ENCODE measurements at regions not wholly inside any gene's neighbourhood (a gene's known extent, or its start where the extent isn't known, plus 50 kb on each side); places are given as distances from the start of the nearest gene placed in this dataset.

DNA sequence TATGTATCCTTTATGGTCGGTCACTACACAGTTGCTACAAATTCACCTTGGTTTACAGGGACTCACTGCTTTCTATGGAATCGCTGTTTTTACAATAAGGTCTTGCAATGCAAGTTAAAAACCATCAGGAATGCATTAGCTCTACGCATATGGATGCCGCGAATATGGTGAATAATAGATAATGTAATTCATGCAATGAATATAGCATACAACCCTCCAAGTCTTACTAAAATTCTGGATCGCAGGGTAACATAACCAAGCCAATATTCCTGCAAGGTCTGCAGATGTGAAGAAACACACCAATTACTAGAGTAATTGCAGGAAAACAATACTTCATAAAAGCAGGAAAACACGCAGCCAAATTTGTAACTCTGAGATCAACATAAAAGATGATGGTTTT, 75.6 kb upstream of the BACE2 start:
- no peak overlapping the region for H2BK5ac ChIP-seq (ENCODE audit: low read length)
- H4K91ac ChIP-seq (ENCODE audit: low read depth, low read length, poor library complexity), result no peak overlapping the region
- no peak overlapping the region for H2AFZ ChIP-seq (ENCODE audit: low read length)
- DNase-seq (ENCODE audit: low spot score), result no peak
- H3K4me3 ChIP-seq (ENCODE audit: low read length in 2 of 2), result no peak overlapping the region
- H3K23ac ChIP-seq (ENCODE audit: low read depth, low read length, poor library complexity), result no peak overlapping the region
- no peak overlapping the region for H2BK120ac ChIP-seq (ENCODE audit: low read depth, low read length)
- no CpG with 5 or more reads among the region's 7 CpGs for WGBS, 2 donors (ENCODE audit: extremely low coverage in 2 of 2, insufficient read length in 2 of 2, insufficient replicate concordance in 1 of 2)
- H3K9me3 ChIP-seq (replicated peaks in 1 of 2; ENCODE audit: control insufficient read depth in 2 of 2, insufficient read depth in 1 of 2, low read depth in 1 of 2, low read length in 2 of 2), result no peaks in the 10 kb centered on the region
- H3K4me2 ChIP-seq (ENCODE audit: insufficient read depth, low read length, poor library complexity, severe bottlenecking), result no peak overlapping the region
- no peak overlapping the region for H4K8ac ChIP-seq (ENCODE audit: low read depth, low read length)
- no peak overlapping the region for H3K9ac ChIP-seq (ENCODE audit: low read depth, low read length, poor library complexity)
- no peak overlapping the region for H3K18ac ChIP-seq (ENCODE audit: low read length)
- H3K27me3 ChIP-seq (ENCODE audit: control insufficient read depth in 3 of 3, insufficient read depth in 3 of 3, low read depth in 1 of 3, low read length in 3 of 3), result no peaks in the 10 kb centered on the region
- H3K14ac ChIP-seq (ENCODE audit: low read length), result no peak overlapping the region
- H2BK15ac ChIP-seq (ENCODE audit: low read length), result no peak overlapping the region
- no peak overlapping the region for H3K4ac ChIP-seq (ENCODE audit: low read length)
- H3K4me1 ChIP-seq (ENCODE audit: control insufficient read depth in 2 of 2, insufficient read depth in 1 of 2, low read depth in 1 of 2, low read length in 2 of 2), result no peaks in the 10 kb centered on the region
- H3K36me3 ChIP-seq (replicated peaks in 1 of 2; ENCODE audit: control insufficient read depth in 2 of 2, insufficient read depth in 2 of 2, low read length in 2 of 2), result no peaks in the 10 kb centered on the region
- H3K79me1 ChIP-seq (ENCODE audit: low read depth, low read length), result no peaks in the 10 kb centered on the region
- H2BK12ac ChIP-seq (ENCODE audit: low read length), result no peak overlapping the region
- no peak overlapping the region for H2AK5ac ChIP-seq (ENCODE audit: low read depth, low read length)
- no peak overlapping the region for H3K27ac ChIP-seq (replicated peaks; ENCODE audit: low read length)

- Histone ChIP-seq H3K4me2 (ENCODE audit: insufficient read depth, low read length, poor library complexity, severe bottlenecking) (no peak overlapping the region), H2AK5ac (ENCODE audit: low read depth, low read length) (no peak overlapping the region), H3K18ac (ENCODE audit: low read length) (no peak overlapping the region), H4K8ac (ENCODE audit: low read depth, low read length) (no peak overlapping the region), H2BK120ac (ENCODE audit: low read depth, low read length) (no peak overlapping the region), H3K14ac (ENCODE audit: low read length) (no peak overlapping the region), H2BK12ac (ENCODE audit: low read length) (no peak overlapping the region), H3K23ac (ENCODE audit: low read depth, low read length, poor library complexity) (no peak overlapping the region), H3K36me3 (replicated peaks in 1 of 2; ENCODE audit: control insufficient read depth in 2 of 2, insufficient read depth in 2 of 2, low read length in 2 of 2) (no peaks in the 10 kb centered on the region), H2BK5ac (ENCODE audit: low read length) (no peak overlapping the region), H4K91ac (ENCODE audit: low read depth, low read length, poor library complexity) (no peak overlapping the region), H2BK15ac (ENCODE audit: low read length) (no peak overlapping the region), H3K4me3 (ENCODE audit: low read length in 2 of 2) (no peak overlapping the region), H3K27ac (replicated peaks; ENCODE audit: low read length) (no peak overlapping the region), H3K4ac (ENCODE audit: low read length) (no peak overlapping the region), H3K9ac (ENCODE audit: low read depth, low read length, poor library complexity) (no peak overlapping the region), H3K4me1 (ENCODE audit: control insufficient read depth in 2 of 2, insufficient read depth in 1 of 2, low read depth in 1 of 2, low read length in 2 of 2) (no peaks in the 10 kb centered on the region), H3K9me3 (replicated peaks in 1 of 2; ENCODE audit: control insufficient read depth in 2 of 2, insufficient read depth in 1 of 2, low read depth in 1 of 2, low read length in 2 of 2) (peaks cover 0 to 2% of the 10 kb centered on the region in 2 donors), H3K27me3 (ENCODE audit: control insufficient read depth in 3 of 3, insufficient read depth in 3 of 3, low read depth in 1 of 3, low read length in 3 of 3) (no peaks in the 10 kb centered on the region), H3K79me1 (ENCODE audit: low read depth, low read length) (no peaks in the 10 kb centered on the region), H2AFZ (ENCODE audit: low read length) (no peak overlapping the region)
- no CpG with 5 or more reads among the region's 6 CpGs for WGBS, 2 donors (ENCODE audit: extremely low coverage in 2 of 2, insufficient read length in 2 of 2, insufficient replicate concordance in 1 of 2)
- DNase-seq (ENCODE audit: low spot score), result no peak
These were observed 72.0 kb upstream of the BACE2 start for GRCh38 chr21:41095983-41096382.

DNA sequence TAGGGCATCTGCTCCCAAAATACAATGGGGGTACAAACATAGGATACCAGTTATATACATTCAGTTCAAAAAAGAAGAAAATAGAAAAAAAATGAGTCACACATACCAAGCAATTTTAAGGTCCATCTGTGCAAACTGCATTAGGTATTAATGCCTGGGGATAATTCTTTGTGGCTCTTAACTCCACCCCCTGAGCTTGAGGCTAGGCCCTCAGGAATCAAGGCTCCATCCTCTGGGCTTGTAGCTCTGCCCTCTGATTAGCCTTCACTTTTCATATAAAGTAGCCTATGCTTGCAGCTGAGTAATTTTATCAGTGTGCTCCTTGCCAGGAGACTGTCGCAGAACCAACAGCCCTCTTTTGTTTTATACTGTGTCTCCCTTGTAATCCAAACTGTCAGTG, 69.9 kb upstream of the BACE2 start:
- Histone ChIP-seq H3K4me3 (ENCODE audit: low read length in 2 of 2) (no peak overlapping the region), H4K91ac (ENCODE audit: low read depth, low read length, poor library complexity) (no peak overlapping the region), H3K9me3 (replicated peaks in 1 of 2; ENCODE audit: control insufficient read depth in 2 of 2, insufficient read depth in 1 of 2, low read depth in 1 of 2, low read length in 2 of 2) (peaks cover 0 to 2% of the 10 kb centered on the region in 2 donors), H3K79me1 (ENCODE audit: low read depth, low read length) (no peaks in the 10 kb centered on the region), H3K4me1 (ENCODE audit: control insufficient read depth in 2 of 2, insufficient read depth in 1 of 2, low read depth in 1 of 2, low read length in 2 of 2) (peaks cover 0 to 8% of the 10 kb centered on the region in 2 donors), H2BK12ac (ENCODE audit: low read length) (no peak overlapping the region), H3K4ac (ENCODE audit: low read length) (no peak overlapping the region), H3K27me3 (ENCODE audit: control insufficient read depth in 3 of 3, insufficient read depth in 3 of 3, low read depth in 1 of 3, low read length in 3 of 3) (no peaks in the 10 kb centered on the region), H3K23ac (ENCODE audit: low read depth, low read length, poor library complexity) (no peak overlapping the region), H2BK15ac (ENCODE audit: low read length) (no peak overlapping the region), H4K8ac (ENCODE audit: low read depth, low read length) (no peak overlapping the region), H2AK5ac (ENCODE audit: low read depth, low read length) (no peak overlapping the region), H3K36me3 (replicated peaks in 1 of 2; ENCODE audit: control insufficient read depth in 2 of 2, insufficient read depth in 2 of 2, low read length in 2 of 2) (no peaks in the 10 kb centered on the region), H2BK5ac (ENCODE audit: low read length) (no peak overlapping the region), H3K27ac (replicated peaks; ENCODE audit: low read length) (no peak overlapping the region), H2AFZ (ENCODE audit: low read length) (no peak overlapping the region), H3K18ac (ENCODE audit: low read length) (no peak overlapping the region), H3K4me2 (ENCODE audit: insufficient read depth, low read length, poor library complexity, severe bottlenecking) (no peak overlapping the region), H2BK120ac (ENCODE audit: low read depth, low read length) (no peak overlapping the region), H3K9ac (ENCODE audit: low read depth, low read length, poor library complexity) (no peak overlapping the region), H3K14ac (ENCODE audit: low read length) (no peak overlapping the region)
- WGBS, 2 donors (ENCODE audit: extremely low coverage in 2 of 2, insufficient read length in 2 of 2, insufficient replicate concordance in 1 of 2), result no CpG with 5 or more reads among the region's 1 CpG
- no peak for DNase-seq (ENCODE audit: low spot score)

- H3K27me3 ChIP-seq (ENCODE audit: control insufficient read depth in 3 of 3, insufficient read depth in 3 of 3, low read depth in 1 of 3, low read length in 3 of 3), result no peaks in the 10 kb centered on the region
- no peak overlapping the region for H2BK120ac ChIP-seq (ENCODE audit: low read depth, low read length)
- H4K8ac ChIP-seq (ENCODE audit: low read depth, low read length), result no peak overlapping the region
- WGBS, 2 donors (ENCODE audit: extremely low coverage in 2 of 2, insufficient read length in 2 of 2, insufficient replicate concordance in 1 of 2), result no CpG with 5 or more reads among the region's 2 CpGs
- no peaks in the 10 kb centered on the region for H3K36me3 ChIP-seq (replicated peaks in 1 of 2; ENCODE audit: control insufficient read depth in 2 of 2, insufficient read depth in 2 of 2, low read length in 2 of 2)
- no peak overlapping the region for H3K4me3 ChIP-seq (ENCODE audit: low read length in 2 of 2)
- H3K9me3 ChIP-seq (replicated peaks in 1 of 2; ENCODE audit: control insufficient read depth in 2 of 2, insufficient read depth in 1 of 2, low read depth in 1 of 2, low read length in 2 of 2), result peaks cover 0 to 2% of the 10 kb centered on the region in 2 donors
- H2AK5ac ChIP-seq (ENCODE audit: low read depth, low read length), result no peak overlapping the region
- no peak overlapping the region for H3K18ac ChIP-seq (ENCODE audit: low read length)
- H4K91ac ChIP-seq (ENCODE audit: low read depth, low read length, poor library complexity), result no peak overlapping the region
- H3K79me1 ChIP-seq (ENCODE audit: low read depth, low read length), result no peaks in the 10 kb centered on the region
- no peak overlapping the region for H3K4ac ChIP-seq (ENCODE audit: low read length)
- no peak overlapping the region for H3K4me2 ChIP-seq (ENCODE audit: insufficient read depth, low read length, poor library complexity, severe bottlenecking)
- no peak overlapping the region for H3K27ac ChIP-seq (replicated peaks; ENCODE audit: low read length)
- H2BK12ac ChIP-seq (ENCODE audit: low read length), result no peak overlapping the region
- no peak overlapping the region for H2AFZ ChIP-seq (ENCODE audit: low read length)
- no peak overlapping the region for H3K9ac ChIP-seq (ENCODE audit: low read depth, low read length, poor library complexity)
- no peak overlapping the region for H3K14ac ChIP-seq (ENCODE audit: low read length)
- DNase-seq (ENCODE audit: low spot score), result no peak
- no peak overlapping the region for H2BK5ac ChIP-seq (ENCODE audit: low read length)
- H3K4me1 ChIP-seq (ENCODE audit: control insufficient read depth in 2 of 2, insufficient read depth in 1 of 2, low read depth in 1 of 2, low read length in 2 of 2), result peaks cover 0 to 8% of the 10 kb centered on the region in 2 donors
- H3K23ac ChIP-seq (ENCODE audit: low read depth, low read length, poor library complexity), result no peak overlapping the region
- no peak overlapping the region for H2BK15ac ChIP-seq (ENCODE audit: low read length)
These were observed 69.4 kb upstream of the BACE2 start for GRCh38 chr21:41098481-41099042.
